ENCODE measurements at regions not wholly inside any gene's neighbourhood (a gene's known extent, or its start where the extent isn't known, plus 50 kb on each side); places are given as distances from the start of the nearest gene placed in this dataset.

DNA sequence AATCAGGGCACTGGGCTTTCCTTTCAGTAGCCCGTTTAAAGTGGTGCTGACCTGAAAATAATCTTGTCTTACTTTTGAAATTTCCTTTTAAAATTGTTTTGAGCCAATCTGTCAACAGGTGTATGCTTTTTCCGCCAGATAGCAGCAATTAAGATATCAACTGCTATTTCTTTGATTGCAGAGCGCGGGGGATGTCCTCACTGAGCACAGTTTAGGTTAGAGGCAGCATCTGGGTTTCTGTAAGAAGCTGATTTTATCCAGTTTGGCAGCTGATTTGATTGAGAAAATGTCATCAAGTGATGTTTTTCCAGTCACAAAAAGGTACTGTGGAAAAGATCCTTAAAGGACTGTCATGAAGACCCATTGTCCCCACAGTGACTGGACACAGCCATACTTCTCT is 371.8 kb downstream of the ADAMTS20 start:
- TF ChIP-seq, protein P1, sequence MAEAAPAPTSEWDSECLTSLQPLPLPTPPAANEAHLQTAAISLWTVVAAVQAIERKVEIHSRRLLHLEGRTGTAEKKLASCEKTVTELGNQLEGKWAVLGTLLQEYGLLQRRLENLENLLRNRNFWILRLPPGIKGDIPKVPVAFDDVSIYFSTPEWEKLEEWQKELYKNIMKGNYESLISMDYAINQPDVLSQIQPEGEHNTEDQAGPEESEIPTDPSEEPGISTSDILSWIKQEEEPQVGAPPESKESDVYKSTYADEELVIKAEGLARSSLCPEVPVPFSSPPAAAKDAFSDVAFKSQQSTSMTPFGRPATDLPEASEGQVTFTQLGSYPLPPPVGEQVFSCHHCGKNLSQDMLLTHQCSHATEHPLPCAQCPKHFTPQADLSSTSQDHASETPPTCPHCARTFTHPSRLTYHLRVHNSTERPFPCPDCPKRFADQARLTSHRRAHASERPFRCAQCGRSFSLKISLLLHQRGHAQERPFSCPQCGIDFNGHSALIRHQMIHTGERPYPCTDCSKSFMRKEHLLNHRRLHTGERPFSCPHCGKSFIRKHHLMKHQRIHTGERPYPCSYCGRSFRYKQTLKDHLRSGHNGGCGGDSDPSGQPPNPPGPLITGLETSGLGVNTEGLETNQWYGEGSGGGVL (tag by site-specific recombination; IDR thresholded peaks at IDR 0.05): no peak
- TF ChIP-seq CTCF (tag by site-specific recombination; IDR thresholded peaks at IDR 0.05): no peak
- no peak for TF ChIP-seq ZFHX2 (tag by site-specific recombination; conservative IDR thresholded peaks at IDR 0.05)
- TF ChIP-seq ZNF473 (tag by site-specific recombination; IDR thresholded peaks at IDR 0.05): no peak
- TF ChIP-seq, protein P2, sequence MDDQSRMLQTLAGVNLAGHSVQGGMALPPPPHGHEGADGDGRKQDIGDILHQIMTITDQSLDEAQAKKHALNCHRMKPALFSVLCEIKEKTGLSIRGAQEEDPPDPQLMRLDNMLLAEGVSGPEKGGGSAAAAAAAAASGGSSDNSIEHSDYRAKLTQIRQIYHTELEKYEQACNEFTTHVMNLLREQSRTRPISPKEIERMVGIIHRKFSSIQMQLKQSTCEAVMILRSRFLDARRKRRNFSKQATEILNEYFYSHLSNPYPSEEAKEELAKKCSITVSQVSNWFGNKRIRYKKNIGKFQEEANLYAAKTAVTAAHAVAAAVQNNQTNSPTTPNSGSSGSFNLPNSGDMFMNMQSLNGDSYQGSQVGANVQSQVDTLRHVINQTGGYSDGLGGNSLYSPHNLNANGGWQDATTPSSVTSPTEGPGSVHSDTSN (CRISPR knock-in tag; IDR thresholded peaks at IDR 0.05): no peak
- TF ChIP-seq, protein P3, sequence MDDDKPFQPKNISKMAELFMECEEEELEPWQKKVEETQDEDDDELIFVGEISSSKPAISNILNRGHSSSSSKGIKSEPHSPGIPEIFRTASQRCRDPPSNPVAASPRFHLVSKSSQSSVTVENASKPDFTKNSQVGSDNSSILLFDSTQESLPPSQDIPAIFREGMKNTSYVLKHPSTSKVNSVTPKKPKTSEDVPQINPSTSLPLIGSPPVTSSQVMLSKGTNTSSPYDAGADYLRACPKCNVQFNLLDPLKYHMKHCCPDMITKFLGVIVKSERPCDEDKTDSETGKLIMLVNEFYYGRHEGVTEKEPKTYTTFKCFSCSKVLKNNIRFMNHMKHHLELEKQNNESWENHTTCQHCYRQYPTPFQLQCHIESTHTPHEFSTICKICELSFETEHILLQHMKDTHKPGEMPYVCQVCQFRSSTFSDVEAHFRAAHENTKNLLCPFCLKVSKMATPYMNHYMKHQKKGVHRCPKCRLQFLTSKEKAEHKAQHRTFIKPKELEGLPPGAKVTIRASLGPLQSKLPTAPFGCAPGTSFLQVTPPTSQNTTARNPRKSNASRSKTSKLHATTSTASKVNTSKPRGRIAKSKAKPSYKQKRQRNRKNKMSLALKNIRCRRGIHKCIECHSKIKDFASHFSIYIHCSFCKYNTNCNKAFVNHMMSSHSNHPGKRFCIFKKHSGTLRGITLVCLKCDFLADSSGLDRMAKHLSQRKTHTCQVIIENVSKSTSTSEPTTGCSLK (tag by site-specific recombination; IDR thresholded peaks at IDR 0.05): no peak
